ENCODE measurements at regions not wholly inside any gene's neighbourhood (a gene's known extent, or its start where the extent isn't known, plus 50 kb on each side); places are given as distances from the start of the nearest gene placed in this dataset.

DNA sequence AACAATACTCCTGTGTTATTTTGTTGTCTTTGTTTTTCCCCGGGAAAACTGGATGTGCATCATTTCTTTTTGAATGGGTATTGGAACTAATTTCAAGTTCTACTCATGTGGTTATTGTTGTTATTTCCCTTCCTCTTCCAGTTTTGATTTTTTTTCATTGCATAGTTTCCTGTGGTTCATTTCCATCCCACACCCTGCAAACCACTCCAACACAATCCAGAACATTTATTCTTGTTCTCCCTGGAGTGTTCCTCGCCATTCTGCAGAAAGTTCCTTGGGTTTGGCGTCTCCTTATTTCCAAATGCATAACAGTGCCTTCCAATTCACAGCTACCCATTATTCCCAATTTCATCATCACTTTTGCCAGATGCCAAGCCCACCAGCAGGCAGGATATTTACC lies 775.1 kb downstream of the TNS3 start:
- Histone ChIP-seq H2AK5ac (ENCODE audit: low read length, severe bottlenecking) (no peak overlapping the region), H3K4me2 (ENCODE audit: low read length, poor library complexity, severe bottlenecking) (no peak overlapping the region), H3K9ac (ENCODE audit: low read length) (no peak overlapping the region), H3K4ac (ENCODE audit: low read depth in 1 of 2, low read length in 2 of 2) (no peak overlapping the region), H2BK5ac (ENCODE audit: low read depth, low read length, poor library complexity, severe bottlenecking) (no peak overlapping the region), H3K23ac (ENCODE audit: low read length in 2 of 2) (no peak overlapping the region), H2BK15ac (ENCODE audit: low read depth, poor library complexity, severe bottlenecking) (no peak overlapping the region), H2BK12ac (ENCODE audit: low read length in 2 of 2) (no peak overlapping the region), H3K9me3 (ENCODE audit: control insufficient read depth, low read length) (no peaks in the 10 kb centered on the region), H2AFZ (ENCODE audit: low read depth, low read length) (no peak overlapping the region), H2BK120ac (ENCODE audit: low read depth, low read length) (no peak overlapping the region), H3K27ac (ENCODE audit: low read length, poor library complexity, severe bottlenecking) (no peak overlapping the region), H3K79me1 (replicated peaks; ENCODE audit: low read length, poor library complexity, severe bottlenecking) (no peaks in the 10 kb centered on the region), H3K27me3 (ENCODE audit: control insufficient read depth in 1 of 2, insufficient read depth in 1 of 2, low read length in 2 of 2) (no peaks in the 10 kb centered on the region), H4K91ac (ENCODE audit: low read length) (no peak overlapping the region), H3K4me1 (ENCODE audit: control insufficient read depth, insufficient read depth, low read depth, low read length) (peaks cover 7% of the 10 kb centered on the region), H3K4me3 (ENCODE audit: insufficient read depth in 1 of 2, low read depth in 1 of 2, low read length in 2 of 2) (no peak overlapping the region), H4K8ac (ENCODE audit: low read length) (no peak overlapping the region), H3K36me3 (ENCODE audit: control insufficient read depth in 1 of 2, insufficient read depth in 2 of 2, low read depth in 1 of 2, low read length in 2 of 2) (no peaks in the 10 kb centered on the region), H3K18ac (ENCODE audit: low read depth in 1 of 2, low read length in 2 of 2) (no peak overlapping the region), H3K14ac (ENCODE audit: low read length in 2 of 2) (no peak overlapping the region)
- DNase-seq, result no peak
- 50% methylated on average over 2 of the region's 3 CpGs for WGBS

DNA sequence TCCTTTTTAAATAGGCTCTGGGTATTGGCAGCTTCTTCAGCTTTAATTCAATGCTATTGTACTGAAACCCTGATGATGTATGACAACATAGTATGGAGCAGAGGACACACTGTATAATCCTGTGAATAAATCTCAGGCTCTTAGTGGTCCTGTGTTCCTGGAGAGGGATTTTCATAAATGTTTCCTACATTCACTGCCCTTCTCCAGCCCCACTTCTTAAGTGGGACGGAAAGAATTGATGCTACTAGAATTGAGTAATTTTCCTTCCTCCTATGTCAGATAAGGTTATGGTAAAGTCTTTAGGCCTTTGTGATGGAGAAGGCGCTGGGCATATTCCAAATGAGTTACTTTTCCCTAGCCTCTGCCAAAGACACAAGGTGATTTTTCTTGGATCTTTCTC lies 779.4 kb downstream of the TNS3 start:
- Histone ChIP-seq H2AK5ac (ENCODE audit: low read length, severe bottlenecking) (no peak overlapping the region), H3K23ac (ENCODE audit: low read length in 2 of 2) (no peak overlapping the region), H3K27ac (ENCODE audit: low read length, poor library complexity, severe bottlenecking) (no peak overlapping the region), H2BK120ac (ENCODE audit: low read depth, low read length) (no peak overlapping the region), H2BK15ac (ENCODE audit: low read depth, poor library complexity, severe bottlenecking) (no peak overlapping the region), H2AFZ (ENCODE audit: low read depth, low read length) (no peak overlapping the region), H3K36me3 (ENCODE audit: control insufficient read depth in 1 of 2, insufficient read depth in 2 of 2, low read depth in 1 of 2, low read length in 2 of 2) (no peaks in the 10 kb centered on the region), H2BK5ac (ENCODE audit: low read depth, low read length, poor library complexity, severe bottlenecking) (no peak overlapping the region), H4K91ac (ENCODE audit: low read length) (no peak overlapping the region), H3K27me3 (ENCODE audit: control insufficient read depth in 1 of 2, insufficient read depth in 1 of 2, low read length in 2 of 2) (no peaks in the 10 kb centered on the region), H3K79me1 (replicated peaks; ENCODE audit: low read length, poor library complexity, severe bottlenecking) (no peaks in the 10 kb centered on the region), H3K4ac (ENCODE audit: low read depth in 1 of 2, low read length in 2 of 2) (no peak overlapping the region), H3K9me3 (ENCODE audit: control insufficient read depth, low read length) (no peaks in the 10 kb centered on the region), H4K8ac (ENCODE audit: low read length) (no peak overlapping the region), H3K18ac (ENCODE audit: low read depth in 1 of 2, low read length in 2 of 2) (no peak overlapping the region), H3K4me1 (ENCODE audit: control insufficient read depth, insufficient read depth, low read depth, low read length) (no peaks in the 10 kb centered on the region), H2BK12ac (ENCODE audit: low read length in 2 of 2) (no peak overlapping the region), H3K4me2 (ENCODE audit: low read length, poor library complexity, severe bottlenecking) (no peak overlapping the region), H3K9ac (ENCODE audit: low read length) (no peak overlapping the region), H3K14ac (ENCODE audit: low read length in 2 of 2) (no peak overlapping the region), H3K4me3 (ENCODE audit: insufficient read depth in 1 of 2, low read depth in 1 of 2, low read length in 2 of 2) (no peak overlapping the region)
- WGBS, result no CpG with 5 or more reads among the region's 2 CpGs
- DNase-seq, result no peak

DNA sequence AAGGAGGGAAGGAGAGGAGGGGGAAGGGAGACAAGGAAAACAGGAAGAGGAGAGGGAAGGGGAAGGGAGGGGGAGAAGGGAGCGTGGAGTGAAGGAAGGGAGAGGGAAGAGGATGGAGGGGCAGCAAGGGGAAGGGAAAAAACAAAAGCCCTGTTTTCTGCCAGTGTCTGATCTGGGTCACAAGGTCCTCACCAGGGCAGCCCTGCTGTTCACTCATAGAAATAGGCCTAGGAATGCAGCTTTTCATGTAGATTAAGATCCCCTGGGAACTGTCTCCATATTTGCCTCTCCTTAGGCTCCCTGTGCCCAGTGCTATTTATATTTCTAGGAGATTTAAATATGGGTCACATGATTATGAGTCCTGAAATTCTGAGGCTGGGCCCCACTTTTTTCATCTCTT lies 790.7 kb downstream of the TNS3 start:
- H4K91ac ChIP-seq (ENCODE audit: low read length), result no peak overlapping the region
- peaks cover 1% of the 10 kb centered on the region for H3K4me1 ChIP-seq (ENCODE audit: control insufficient read depth, insufficient read depth, low read depth, low read length)
- no peak overlapping the region for H3K23ac ChIP-seq (ENCODE audit: low read length in 2 of 2)
- no peak overlapping the region for H2BK120ac ChIP-seq (ENCODE audit: low read depth, low read length)
- peak overlapping the region; percentile 1 to 45 for H3K18ac ChIP-seq (ENCODE audit: low read depth in 1 of 2, low read length in 2 of 2)
- no peak overlapping the region for H2BK5ac ChIP-seq (ENCODE audit: low read depth, low read length, poor library complexity, severe bottlenecking)
- H3K36me3 ChIP-seq (ENCODE audit: control insufficient read depth in 1 of 2, insufficient read depth in 2 of 2, low read depth in 1 of 2, low read length in 2 of 2), result no peaks in the 10 kb centered on the region
- no peaks in the 10 kb centered on the region for H3K79me1 ChIP-seq (replicated peaks; ENCODE audit: low read length, poor library complexity, severe bottlenecking)
- no peaks in the 10 kb centered on the region for H3K27me3 ChIP-seq (ENCODE audit: control insufficient read depth in 1 of 2, insufficient read depth in 1 of 2, low read length in 2 of 2)
- DNase-seq, result peak; percentile 21
- H3K4me2 ChIP-seq (ENCODE audit: low read length, poor library complexity, severe bottlenecking), result no peak overlapping the region
- H3K9ac ChIP-seq (ENCODE audit: low read length), result no peak overlapping the region
- no peak overlapping the region for H2BK15ac ChIP-seq (ENCODE audit: low read depth, poor library complexity, severe bottlenecking)
- no peak overlapping the region for H2AFZ ChIP-seq (ENCODE audit: low read depth, low read length)
- no peak overlapping the region for H3K4me3 ChIP-seq (ENCODE audit: insufficient read depth in 1 of 2, low read depth in 1 of 2, low read length in 2 of 2)
- WGBS, result 33% methylated on average over 1 of the region's 1 CpG
- H2BK12ac ChIP-seq (ENCODE audit: low read length in 2 of 2), result peak overlapping the region; percentile 66 to 73
- no peak overlapping the region for H3K14ac ChIP-seq (ENCODE audit: low read length in 2 of 2)
- peak overlapping the region; percentile 80 for H4K8ac ChIP-seq (ENCODE audit: low read length)
- no peak overlapping the region for H3K27ac ChIP-seq (ENCODE audit: low read length, poor library complexity, severe bottlenecking)
- H3K4ac ChIP-seq (ENCODE audit: low read depth in 1 of 2, low read length in 2 of 2), result no peak overlapping the region
- no peaks in the 10 kb centered on the region for H3K9me3 ChIP-seq (ENCODE audit: control insufficient read depth, low read length)
- no peak overlapping the region for H2AK5ac ChIP-seq (ENCODE audit: low read length, severe bottlenecking)

DNA sequence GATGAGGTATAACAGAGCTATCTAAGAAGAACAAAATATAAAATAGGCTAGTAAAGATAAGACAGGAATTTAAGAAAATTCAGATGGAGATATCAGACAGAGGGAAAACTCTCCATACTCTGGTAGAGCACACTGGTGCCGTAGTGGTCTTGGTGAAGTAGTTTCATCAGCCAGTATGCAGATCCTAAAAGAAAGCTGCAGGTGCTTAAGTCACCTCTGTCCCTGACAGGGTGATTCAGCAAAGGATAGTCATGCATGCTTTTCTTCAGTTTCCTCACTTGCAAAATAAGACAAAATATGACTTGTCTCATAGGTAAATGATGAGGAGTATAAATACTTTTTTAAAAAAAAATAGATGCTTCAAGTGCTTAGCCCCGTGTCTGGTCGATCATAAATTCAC lies 794.9 kb downstream of the TNS3 start:
- 96% methylated on average over 1 of the region's 3 CpGs for WGBS
- H3K14ac ChIP-seq (ENCODE audit: low read length in 2 of 2), result no peak overlapping the region

More for the DNA sequence above, 794.9 kb downstream of the TNS3 start:
- H3K4me1 ChIP-seq (ENCODE audit: control insufficient read depth, insufficient read depth, low read depth, low read length), result peaks cover 1% of the 10 kb centered on the region
- no peaks in the 10 kb centered on the region for H3K79me1 ChIP-seq (replicated peaks; ENCODE audit: low read length, poor library complexity, severe bottlenecking)
- H3K4ac ChIP-seq (ENCODE audit: low read depth in 1 of 2, low read length in 2 of 2), result no peak overlapping the region
- no peak overlapping the region for H3K4me3 ChIP-seq (ENCODE audit: insufficient read depth in 1 of 2, low read depth in 1 of 2, low read length in 2 of 2)
- H3K36me3 ChIP-seq (ENCODE audit: control insufficient read depth in 1 of 2, insufficient read depth in 2 of 2, low read depth in 1 of 2, low read length in 2 of 2), result no peaks in the 10 kb centered on the region
- DNase-seq, result no peak
- no peak overlapping the region for H3K9ac ChIP-seq (ENCODE audit: low read length)
- H3K27ac ChIP-seq (ENCODE audit: low read length, poor library complexity, severe bottlenecking), result no peak overlapping the region
- H2BK12ac ChIP-seq (ENCODE audit: low read length in 2 of 2), result no peak overlapping the region
- no peak overlapping the region for H4K91ac ChIP-seq (ENCODE audit: low read length)
- H2AK5ac ChIP-seq (ENCODE audit: low read length, severe bottlenecking), result no peak overlapping the region
- H3K18ac ChIP-seq (ENCODE audit: low read depth in 1 of 2, low read length in 2 of 2), result no peak overlapping the region
- H4K8ac ChIP-seq (ENCODE audit: low read length), result no peak overlapping the region
- H2BK5ac ChIP-seq (ENCODE audit: low read depth, low read length, poor library complexity, severe bottlenecking), result no peak overlapping the region
- no peaks in the 10 kb centered on the region for H3K9me3 ChIP-seq (ENCODE audit: control insufficient read depth, low read length)
- no peak overlapping the region for H2BK15ac ChIP-seq (ENCODE audit: low read depth, poor library complexity, severe bottlenecking)
- H3K23ac ChIP-seq (ENCODE audit: low read length in 2 of 2), result no peak overlapping the region
- no peak overlapping the region for H2AFZ ChIP-seq (ENCODE audit: low read depth, low read length)
- no peaks in the 10 kb centered on the region for H3K27me3 ChIP-seq (ENCODE audit: control insufficient read depth in 1 of 2, insufficient read depth in 1 of 2, low read length in 2 of 2)
- H2BK120ac ChIP-seq (ENCODE audit: low read depth, low read length), result no peak overlapping the region
- no peak overlapping the region for H3K4me2 ChIP-seq (ENCODE audit: low read length, poor library complexity, severe bottlenecking)

Measured in mesenchymal stem cell (in vitro differentiated cells and primary cell).